Activated naive CD8-positive, alpha-beta T cell treated with anti-CD3 and anti-CD28 coated beads, Interleukin-2, amount 50 U/mL, for 24 hours (primary cell): ENCODE measurements at regions not wholly inside any gene's neighbourhood (a gene's known extent, or its start where the extent isn't known, plus 50 kb on each side); places are given as distances from the start of the nearest gene placed in this dataset.

Experiments used
- ATAC-seq: fragments of 150-1000 bp; cut with Tn5 transposase; one replicate; pipeline ENCODE4 v1.10.0; 2021
- DNase-seq: peaks from one replicate; pipeline ENCODE4 v3.0.0; 2021
- H3K27ac Mint-ChIP-seq: one replicate; pipeline ENCODE4 v1.8.0; 2021; ENCODE audit warnings: mild to moderate bottlenecking, mixed read lengths
- H3K27me3 Mint-ChIP-seq: one replicate; pipeline ENCODE4 v1.8.0; 2021; ENCODE audit warnings: mixed read lengths
- H3K36me3 Mint-ChIP-seq: one replicate; pipeline ENCODE4 v1.8.0; 2021; ENCODE audit warnings: low read depth, mixed read lengths
- H3K4me1 Mint-ChIP-seq: one replicate; pipeline ENCODE4 v1.8.0; 2021; ENCODE audit warnings: mixed read lengths
- H3K4me3 Mint-ChIP-seq: one replicate; pipeline ENCODE4 v1.8.0; 2021; ENCODE audit warnings: mild to moderate bottlenecking, moderate library complexity, mixed read lengths
- H3K9me3 Mint-ChIP-seq: one replicate; pipeline ENCODE4 v1.8.0; 2021; ENCODE audit warnings: mixed read lengths

- H3K9me3 Mint-ChIP-seq = peaks cover 4% of the 10 kb centered on the region
- H3K4me3 Mint-ChIP-seq = no peak overlapping the region
- no peak for ATAC-seq
- peaks cover 8% of the 10 kb centered on the region for H3K27me3 Mint-ChIP-seq
- no peak for DNase-seq
- H3K36me3 Mint-ChIP-seq = no peaks in the 10 kb centered on the region
- no peaks in the 10 kb centered on the region for H3K4me1 Mint-ChIP-seq
- no peak overlapping the region for H3K27ac Mint-ChIP-seq
Observed at GRCh38 chr2:15031745-15032240, 399.3 kb downstream of the LRATD1 start.

- DNase-seq (no peak), ATAC-seq (no peak)
- H3K4me1 Mint-ChIP-seq = peaks cover 4% of the 10 kb centered on the region
- no peak overlapping the region for H3K4me3 Mint-ChIP-seq
- H3K27ac Mint-ChIP-seq = no peak overlapping the region
- no peaks in the 10 kb centered on the region for H3K36me3 Mint-ChIP-seq
- peaks cover 2% of the 10 kb centered on the region for H3K27me3 Mint-ChIP-seq
- peaks cover 4% of the 10 kb centered on the region for H3K9me3 Mint-ChIP-seq
Observed at GRCh38 chr2:15034246-15034645, 401.7 kb downstream of the LRATD1 start.

- Mint-ChIP-seq H3K4me1 (peaks cover 7% of the 10 kb centered on the region), H3K27me3 (peaks cover 2% of the 10 kb centered on the region), H3K27ac (no peak overlapping the region), H3K4me3 (no peak overlapping the region), H3K9me3 (peaks cover 4% of the 10 kb centered on the region), H3K36me3 (no peaks in the 10 kb centered on the region)
- ATAC-seq = no peak
- no peak for DNase-seq
Observed at GRCh38 chr2:15034860-15035259, 402.3 kb downstream of the LRATD1 start.

- Mint-ChIP-seq H3K9me3 (peaks cover 4% of the 10 kb centered on the region), H3K27me3 (peaks cover 6% of the 10 kb centered on the region), H3K36me3 (no peaks in the 10 kb centered on the region), H3K4me3 (no peak overlapping the region), H3K4me1 (peaks cover 7% of the 10 kb centered on the region), H3K27ac (no peak overlapping the region)
- DNase-seq (no peak), ATAC-seq (peak; percentile 74)
Observed at GRCh38 chr2:15038366-15039364, 406.1 kb downstream of the LRATD1 start.

GRCh38 chr2:15040429-15041084 lies 408.0 kb downstream of the LRATD1 start:
- H3K27me3 Mint-ChIP-seq = peaks cover 6% of the 10 kb centered on the region

GRCh38 chr2:15041429-15041837 lies 408.9 kb downstream of the LRATD1 start:
- H3K36me3 Mint-ChIP-seq = no peaks in the 10 kb centered on the region
- ATAC-seq (no peak), DNase-seq (no peak)
- peaks cover 6% of the 10 kb centered on the region for H3K27me3 Mint-ChIP-seq
- peaks cover 7% of the 10 kb centered on the region for H3K4me1 Mint-ChIP-seq
- H3K27ac Mint-ChIP-seq = no peak overlapping the region
- H3K4me3 Mint-ChIP-seq = no peak overlapping the region
- no peaks in the 10 kb centered on the region for H3K9me3 Mint-ChIP-seq

More at GRCh38 chr2:15040429-15041084, 408.0 kb downstream of the LRATD1 start:
- ATAC-seq (no peak), DNase-seq (no peak)
- Mint-ChIP-seq H3K4me3 (no peak overlapping the region), H3K9me3 (peaks cover under 1% of the 10 kb centered on the region), H3K27ac (no peak overlapping the region), H3K4me1 (peaks cover 7% of the 10 kb centered on the region), H3K36me3 (no peaks in the 10 kb centered on the region)

- no peak for DNase-seq
- H3K4me1 Mint-ChIP-seq = peaks cover 7% of the 10 kb centered on the region
- H3K9me3 Mint-ChIP-seq = no peaks in the 10 kb centered on the region
- H3K36me3 Mint-ChIP-seq = no peaks in the 10 kb centered on the region
- H3K4me3 Mint-ChIP-seq = no peak overlapping the region
- peaks cover 6% of the 10 kb centered on the region for H3K27me3 Mint-ChIP-seq
- no peak for ATAC-seq
- H3K27ac Mint-ChIP-seq = no peak overlapping the region
Observed at GRCh38 chr2:15042801-15043217, 410.3 kb downstream of the LRATD1 start.

- Mint-ChIP-seq H3K9me3 (no peaks in the 10 kb centered on the region), H3K4me1 (peaks cover 7% of the 10 kb centered on the region), H3K27ac (no peak overlapping the region), H3K36me3 (no peaks in the 10 kb centered on the region), H3K27me3 (peaks cover 6% of the 10 kb centered on the region), H3K4me3 (no peak overlapping the region)
- no peak for DNase-seq
- ATAC-seq = no peak
Observed at GRCh38 chr2:15043336-15044058, 411.0 kb downstream of the LRATD1 start.

GRCh38 chr2:15045054-15045453 lies 412.5 kb downstream of the LRATD1 start:
- H3K4me1 Mint-ChIP-seq = no peaks in the 10 kb centered on the region
- H3K36me3 Mint-ChIP-seq = no peaks in the 10 kb centered on the region
- no peaks in the 10 kb centered on the region for H3K9me3 Mint-ChIP-seq
- peaks cover 6% of the 10 kb centered on the region for H3K27me3 Mint-ChIP-seq
- H3K27ac Mint-ChIP-seq = no peak overlapping the region
- DNase-seq (no peak), ATAC-seq (no peak)
- no peak overlapping the region for H3K4me3 Mint-ChIP-seq

GRCh38 chr2:15047184-15047583 lies 414.7 kb downstream of the LRATD1 start:
- Mint-ChIP-seq H3K27me3 (peaks cover 4% of the 10 kb centered on the region), H3K27ac (no peak overlapping the region), H3K4me3 (no peak overlapping the region), H3K36me3 (no peaks in the 10 kb centered on the region), H3K4me1 (no peaks in the 10 kb centered on the region), H3K9me3 (no peaks in the 10 kb centered on the region)
- DNase-seq (no peak), ATAC-seq (no peak)

GRCh38 chr2:15048000-15048399 lies 415.5 kb downstream of the LRATD1 start:
- Mint-ChIP-seq H3K36me3 (no peaks in the 10 kb centered on the region), H3K27ac (no peak overlapping the region), H3K4me1 (no peaks in the 10 kb centered on the region), H3K27me3 (peaks cover 4% of the 10 kb centered on the region), H3K9me3 (no peaks in the 10 kb centered on the region), H3K4me3 (no peak overlapping the region)
- no peak for DNase-seq
- no peak for ATAC-seq

- no peaks in the 10 kb centered on the region for H3K4me1 Mint-ChIP-seq
- no peaks in the 10 kb centered on the region for H3K9me3 Mint-ChIP-seq
- H3K27ac Mint-ChIP-seq = no peak overlapping the region
- peaks cover 5% of the 10 kb centered on the region for H3K27me3 Mint-ChIP-seq
- DNase-seq = no peak
- ATAC-seq = peak; percentile 9
- H3K4me3 Mint-ChIP-seq = no peak overlapping the region
- H3K36me3 Mint-ChIP-seq = no peaks in the 10 kb centered on the region
Observed at GRCh38 chr2:15049096-15049993, 416.8 kb downstream of the LRATD1 start.

- H3K27ac Mint-ChIP-seq = no peak overlapping the region
- H3K4me3 Mint-ChIP-seq = no peak overlapping the region
- H3K27me3 Mint-ChIP-seq = peaks cover 7% of the 10 kb centered on the region
- no peaks in the 10 kb centered on the region for H3K9me3 Mint-ChIP-seq
- H3K4me1 Mint-ChIP-seq = no peaks in the 10 kb centered on the region
- H3K36me3 Mint-ChIP-seq = no peaks in the 10 kb centered on the region
- DNase-seq (no peak), ATAC-seq (no peak)
Observed at GRCh38 chr2:15050483-15050882, 418.0 kb downstream of the LRATD1 start.
